HCT116 (cell line): ENCODE measurements at regions not wholly inside any gene's neighbourhood (a gene's known extent, or its start where the extent isn't known, plus 50 kb on each side); places are given as distances from the start of the nearest gene placed in this dataset.

Source experiments
- ATAC-seq: fragments of 200-7000 bp; cut with Tn5 transposase; 2 replicates; pipeline ENCODE4 v1.9.1; 2020; ENCODE audit warnings: mild to moderate bottlenecking, moderate library complexity
- BruUV-seq: library from RNA; stranded (reverse); fragments of 400-500 nt; replicated peaks from 2 replicates; lab custom pipeline; 2021; lab: Mats Ljungman, UMichigan
- CTCF ChIA-PET: fragments of 300-600 bp; sonication (Branson Sonifier 250); formaldehyde crosslinking; loops from one replicate; lab custom pipeline; 2021; ENCODE audit warnings: antibody characterized with exemption; lab: Charles Lee
- POLR2A ChIA-PET: fragments of 300-600, 350-600 bp; sonication (Branson Sonifier 250); formaldehyde crosslinking; loops from one replicate; lab custom pipeline; 2021; ENCODE audit warnings: antibody characterized with exemption; lab: Charles Lee
- RAD21 ChIA-PET, 2 experiments: fragments of 300-600 bp; sonication (Branson Sonifier 250); formaldehyde crosslinking; loops; one replicate each; lab custom pipeline; 2023; ENCODE audit warnings: low total read pairs in 2 of 2; ENCODE audit not compliant: uncharacterized antibody in 2 of 2, unreplicated experiment in 2 of 2, low non-redundant PET in 1 of 2; lab: Charles Lee
- DNase-seq: peaks from one replicate; pipeline ENCODE4 v3.0.0-alpha.2; 2010; ENCODE audit warnings: low read depth, low spot score
- H2AFZ ChIP-seq: fragments of 200-600 bp; shearing (Covaris generic), sonication (generic); 2 replicates; pipeline ENCODE4 v1.6.1; 2017; ENCODE audit warnings: low read depth, mixed run types, mixed read lengths, antibody characterized with exemption, low read length; ENCODE audit not compliant: poor library complexity, severe bottlenecking
- H3K27ac ChIP-seq: 2 replicates; pipeline ENCODE4 v1.5.1; 2012; ENCODE audit warnings: low read depth, low read length
- H3K27me3 ChIP-seq: fragments of 200-600 bp; sonication (generic); 2 replicates; pipeline ENCODE4 v1.6.1; 2016; ENCODE audit warnings: mixed run types, low read length, mixed read lengths; ENCODE audit not compliant: insufficient read depth
- H3K36me3 ChIP-seq, 2 experiments: fragments of 200-500 bp in 1 of 2; fragments of 200-600 bp in 1 of 2; sonication (Bioruptor generic) in 1 of 2; sonication (generic) in 1 of 2; 2 replicates each; pipeline versions ENCODE4 v1.5.1 to v1.6.1; 2014 to 2016; ENCODE audit warnings: low read length in 2 of 2, inconsistent platforms in 1 of 2, mixed read lengths in 1 of 2, mixed run types in 1 of 2; ENCODE audit not compliant: insufficient read depth in 2 of 2, control insufficient read depth in 1 of 2
- H3K4me1 ChIP-seq, 2 experiments: fragments of 200-600 bp in 1 of 2; sonication (generic) in 1 of 2; 2 replicates each; pipeline versions ENCODE4 v1.5.1 to v1.6.1; 2012 to 2017; ENCODE audit warnings: low read length in 2 of 2, inconsistent platforms in 1 of 2, mild to moderate bottlenecking in 1 of 2, mixed read lengths in 1 of 2, mixed run types in 1 of 2, moderate library complexity in 1 of 2; ENCODE audit not compliant: insufficient read depth in 2 of 2, control insufficient read depth in 1 of 2
- H3K4me2 ChIP-seq: fragments of 200-600 bp; sonication (generic); 2 replicates; pipeline ENCODE4 v1.6.1; 2017; ENCODE audit warnings: mixed run types, low read length, mixed read lengths
- H3K4me3 ChIP-seq, 2 experiments: fragments of 200-600 bp in 1 of 2; sonication (generic) in 1 of 2; replicated peaks in 1 of 2; 2 replicates each; pipeline ENCODE4 v1.5.1; 2011 to 2016; ENCODE audit warnings: low read length in 2 of 2, control low read depth in 1 of 2, low read depth in 1 of 2, mild to moderate bottlenecking in 1 of 2, mixed read lengths in 1 of 2, mixed run types in 1 of 2
- H3K79me2 ChIP-seq: fragments of 200-600 bp; sonication (generic); 2 replicates; pipeline ENCODE4 v1.6.1; 2017; ENCODE audit warnings: mild to moderate bottlenecking, mixed run types, low read length, moderate library complexity, mixed read lengths; ENCODE audit not compliant: insufficient read depth
- H3K9ac ChIP-seq: fragments of 200-600 bp; sonication (generic); 2 replicates; pipeline ENCODE4 v1.6.1; 2016; ENCODE audit warnings: low read length, mixed read lengths
- H3K9me2 ChIP-seq: fragments of 200-600 bp; sonication (generic), shearing (Covaris generic); 2 replicates; pipeline ENCODE4 v1.6.1; 2017; ENCODE audit warnings: mixed run types, mild to moderate bottlenecking, moderate library complexity; ENCODE audit not compliant: insufficient read depth
- H3K9me3 ChIP-seq, 2 experiments: fragments of 200-500 bp in 1 of 2; fragments of 200-600 bp in 1 of 2; sonication (Bioruptor generic) in 1 of 2; sonication (generic) in 1 of 2; 2 replicates each; pipeline ENCODE4 v1.6.1; 2014 to 2017; ENCODE audit warnings: low read length in 2 of 2, mixed read lengths in 2 of 2, inconsistent platforms in 1 of 2, low read depth in 1 of 2, mild to moderate bottlenecking in 1 of 2, mixed run types in 1 of 2, moderate library complexity in 1 of 2; ENCODE audit not compliant: control insufficient read depth in 1 of 2, insufficient read depth in 1 of 2
- H4K20me1 ChIP-seq: fragments of 200-600 bp; sonication (generic), shearing (Covaris generic); 2 replicates; pipeline ENCODE4 v1.6.1; 2017; ENCODE audit warnings: mixed run types, mild to moderate bottlenecking, moderate library complexity; ENCODE audit not compliant: insufficient read depth
- CBX3 ChIP-seq: IDR thresholded peaks from 2 replicates; pipeline ENCODE4 v1.6.1; 2012; ENCODE audit warnings: low read depth
- EGR1 ChIP-seq: IDR thresholded peaks from 2 replicates; pipeline ENCODE4 v1.6.1; 2012; ENCODE audit warnings: low read depth
- EZH2 ChIP-seq: fragments of 200-600 bp; sonication (generic); IDR thresholded peaks from 2 replicates; pipeline ENCODE4 v1.6.1; 2017; ENCODE audit warnings: antibody characterized with exemption, mixed run types
- EZH2phosphoT487 ChIP-seq: fragments of 200-600 bp; IDR thresholded peaks from 2 replicates; pipeline ENCODE4 v1.6.1; 2018; ENCODE audit warnings: antibody characterized with exemption, borderline replicate concordance
- FOSL1 ChIP-seq: IDR thresholded peaks from 2 replicates; pipeline ENCODE4 v1.6.1; 2012; ENCODE audit warnings: low read depth
- JUND ChIP-seq: IDR thresholded peaks from 2 replicates; pipeline ENCODE4 v1.6.1; 2012
- POLR2A ChIP-seq: IDR thresholded peaks from 2 replicates; pipeline ENCODE4 v1.7.0; 2011; ENCODE audit warnings: borderline replicate concordance; ENCODE audit not compliant: insufficient read depth, insufficient read length; ENCODE audit errors: extremely low read depth
- POLR2AphosphoS5 ChIP-seq: IDR thresholded peaks from 2 replicates; pipeline ENCODE4 v1.6.1; 2011; ENCODE audit warnings: mild to moderate bottlenecking, low read depth, low read length, moderate library complexity
- RAD21 ChIP-seq: IDR thresholded peaks from 2 replicates; pipeline ENCODE4 v1.6.1; 2012; ENCODE audit warnings: low read depth, mild to moderate bottlenecking
- SIN3A ChIP-seq: IDR thresholded peaks from 2 replicates; pipeline ENCODE4 v1.6.1; 2012; ENCODE audit warnings: low read depth
- SP1 ChIP-seq: IDR thresholded peaks from 2 replicates; pipeline ENCODE4 v1.6.1; 2012; ENCODE audit warnings: low read depth
- TCF7L2 ChIP-seq: IDR thresholded peaks from 2 replicates; pipeline ENCODE4 v1.7.0; 2011; ENCODE audit warnings: borderline replicate concordance, inconsistent platforms; ENCODE audit not compliant: insufficient read depth, insufficient read length; ENCODE audit errors: extremely low read depth
- YY1 ChIP-seq: IDR thresholded peaks from 2 replicates; pipeline ENCODE4 v1.6.1; 2011; ENCODE audit warnings: low read length, low read depth, moderate library complexity, mild to moderate bottlenecking; ENCODE audit not compliant: insufficient replicate concordance; ENCODE audit errors: extremely low read depth
- ZFX ChIP-seq: fragments of 450-650 bp; IDR thresholded peaks from 2 replicates; pipeline ENCODE4 v1.6.1; 2017
- ZNF274 ChIP-seq: fragments of 200-500 bp; sonication (Bioruptor generic); IDR thresholded peaks from 2 replicates; pipeline ENCODE4 v1.6.1; 2014; ENCODE audit warnings: mild to moderate bottlenecking, low read depth, low read length, inconsistent platforms
- intact Hi-C: fragments of 100-400 bp; cut with micrococcal nuclease; formaldehyde crosslinking; loops from 2 replicates; pipeline ENCODE4 v1.10.0; 2022
- TF ChIP-seq, protein P1 (sequence below): IDR thresholded peaks from 2 replicates; pipeline ENCODE4 v1.6.1; 2011; ENCODE audit warnings: mild to moderate bottlenecking, low read length, moderate library complexity; ENCODE audit not compliant: insufficient replicate concordance; ENCODE audit errors: extremely low read depth
- TF ChIP-seq, protein P2 (sequence below): IDR thresholded peaks from 2 replicates; pipeline ENCODE4 v1.6.1; 2012
- TF ChIP-seq, protein P3 (sequence below): IDR thresholded peaks from 2 replicates; pipeline ENCODE4 v1.6.1; 2012; ENCODE audit warnings: low read depth
- TF ChIP-seq, protein P4 (sequence below), 3 experiments: fragments of 200-600 bp in 1 of 3; sonication (generic) in 1 of 3; IDR thresholded peaks in 2 of 3; conservative IDR thresholded peaks in 1 of 3; 2 replicates each; pipeline ENCODE4 v1.5.1; 2012 to 2017; ENCODE audit warnings: low read depth in 2 of 3, low read length in 2 of 3, antibody characterized with exemption in 1 of 3, borderline replicate concordance in 1 of 3, control low read depth in 1 of 3, mild to moderate bottlenecking in 1 of 3, mixed read lengths in 1 of 3, mixed run types in 1 of 3, moderate library complexity in 1 of 3; ENCODE audit not compliant: insufficient read depth in 1 of 3

DNA sequence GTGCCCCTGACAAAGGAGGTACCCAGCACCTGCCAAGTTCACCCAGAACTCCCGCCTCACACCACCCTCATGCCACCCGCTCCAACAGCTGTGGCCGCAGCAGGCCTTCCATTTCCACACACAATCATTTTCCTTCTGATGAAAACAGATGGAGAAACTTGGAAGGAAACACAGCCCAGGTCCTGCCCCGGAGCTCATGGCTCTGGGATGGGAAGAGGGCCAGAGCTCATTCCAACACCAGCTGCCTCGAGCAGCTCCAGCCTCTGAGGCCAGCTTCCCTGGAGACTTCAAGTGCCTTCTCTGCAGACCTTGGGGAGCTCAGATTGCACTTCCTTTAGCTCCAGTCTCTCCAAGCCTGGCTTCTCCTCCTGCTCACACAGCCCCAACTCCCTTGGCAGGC, 55.1 kb upstream of the CMKLR1 start:
- POLR2A ChIA-PET, result no interaction called here
- ATAC-seq (no peak), DNase-seq (no peak)
- RAD21 ChIA-PET, result no interaction called here
- TF ChIP-seq, protein P1, sequence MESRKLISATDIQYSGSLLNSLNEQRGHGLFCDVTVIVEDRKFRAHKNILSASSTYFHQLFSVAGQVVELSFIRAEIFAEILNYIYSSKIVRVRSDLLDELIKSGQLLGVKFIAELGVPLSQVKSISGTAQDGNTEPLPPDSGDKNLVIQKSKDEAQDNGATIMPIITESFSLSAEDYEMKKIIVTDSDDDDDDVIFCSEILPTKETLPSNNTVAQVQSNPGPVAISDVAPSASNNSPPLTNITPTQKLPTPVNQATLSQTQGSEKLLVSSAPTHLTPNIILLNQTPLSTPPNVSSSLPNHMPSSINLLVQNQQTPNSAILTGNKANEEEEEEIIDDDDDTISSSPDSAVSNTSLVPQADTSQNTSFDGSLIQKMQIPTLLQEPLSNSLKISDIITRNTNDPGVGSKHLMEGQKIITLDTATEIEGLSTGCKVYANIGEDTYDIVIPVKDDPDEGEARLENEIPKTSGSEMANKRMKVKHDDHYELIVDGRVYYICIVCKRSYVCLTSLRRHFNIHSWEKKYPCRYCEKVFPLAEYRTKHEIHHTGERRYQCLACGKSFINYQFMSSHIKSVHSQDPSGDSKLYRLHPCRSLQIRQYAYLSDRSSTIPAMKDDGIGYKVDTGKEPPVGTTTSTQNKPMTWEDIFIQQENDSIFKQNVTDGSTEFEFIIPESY, result no peak
- TF ChIP-seq SIN3A, result no peak
- no peak for TF ChIP-seq TCF7L2
- no peak for TF ChIP-seq RAD21
- no peak for TF ChIP-seq EZH2
- TF ChIP-seq EZH2phosphoT487, result no peak
- no peak for TF ChIP-seq POLR2A
- no peak for TF ChIP-seq SP1
- TF ChIP-seq CBX3, result no peak
- TF ChIP-seq EGR1, result no peak
- no peak for TF ChIP-seq FOSL1
- TF ChIP-seq YY1, result no peak
- TF ChIP-seq, protein P2, sequence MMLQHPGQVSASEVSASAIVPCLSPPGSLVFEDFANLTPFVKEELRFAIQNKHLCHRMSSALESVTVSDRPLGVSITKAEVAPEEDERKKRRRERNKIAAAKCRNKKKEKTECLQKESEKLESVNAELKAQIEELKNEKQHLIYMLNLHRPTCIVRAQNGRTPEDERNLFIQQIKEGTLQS, result no peak
- no peak for TF ChIP-seq ZFX
- no peak for TF ChIP-seq JUND
- TF ChIP-seq, protein P3, sequence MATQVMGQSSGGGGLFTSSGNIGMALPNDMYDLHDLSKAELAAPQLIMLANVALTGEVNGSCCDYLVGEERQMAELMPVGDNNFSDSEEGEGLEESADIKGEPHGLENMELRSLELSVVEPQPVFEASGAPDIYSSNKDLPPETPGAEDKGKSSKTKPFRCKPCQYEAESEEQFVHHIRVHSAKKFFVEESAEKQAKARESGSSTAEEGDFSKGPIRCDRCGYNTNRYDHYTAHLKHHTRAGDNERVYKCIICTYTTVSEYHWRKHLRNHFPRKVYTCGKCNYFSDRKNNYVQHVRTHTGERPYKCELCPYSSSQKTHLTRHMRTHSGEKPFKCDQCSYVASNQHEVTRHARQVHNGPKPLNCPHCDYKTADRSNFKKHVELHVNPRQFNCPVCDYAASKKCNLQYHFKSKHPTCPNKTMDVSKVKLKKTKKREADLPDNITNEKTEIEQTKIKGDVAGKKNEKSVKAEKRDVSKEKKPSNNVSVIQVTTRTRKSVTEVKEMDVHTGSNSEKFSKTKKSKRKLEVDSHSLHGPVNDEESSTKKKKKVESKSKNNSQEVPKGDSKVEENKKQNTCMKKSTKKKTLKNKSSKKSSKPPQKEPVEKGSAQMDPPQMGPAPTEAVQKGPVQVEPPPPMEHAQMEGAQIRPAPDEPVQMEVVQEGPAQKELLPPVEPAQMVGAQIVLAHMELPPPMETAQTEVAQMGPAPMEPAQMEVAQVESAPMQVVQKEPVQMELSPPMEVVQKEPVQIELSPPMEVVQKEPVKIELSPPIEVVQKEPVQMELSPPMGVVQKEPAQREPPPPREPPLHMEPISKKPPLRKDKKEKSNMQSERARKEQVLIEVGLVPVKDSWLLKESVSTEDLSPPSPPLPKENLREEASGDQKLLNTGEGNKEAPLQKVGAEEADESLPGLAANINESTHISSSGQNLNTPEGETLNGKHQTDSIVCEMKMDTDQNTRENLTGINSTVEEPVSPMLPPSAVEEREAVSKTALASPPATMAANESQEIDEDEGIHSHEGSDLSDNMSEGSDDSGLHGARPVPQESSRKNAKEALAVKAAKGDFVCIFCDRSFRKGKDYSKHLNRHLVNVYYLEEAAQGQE, result no peak
- no peak for TF ChIP-seq ZNF274
- no peak for TF ChIP-seq POLR2AphosphoS5
- TF ChIP-seq, protein P4, sequence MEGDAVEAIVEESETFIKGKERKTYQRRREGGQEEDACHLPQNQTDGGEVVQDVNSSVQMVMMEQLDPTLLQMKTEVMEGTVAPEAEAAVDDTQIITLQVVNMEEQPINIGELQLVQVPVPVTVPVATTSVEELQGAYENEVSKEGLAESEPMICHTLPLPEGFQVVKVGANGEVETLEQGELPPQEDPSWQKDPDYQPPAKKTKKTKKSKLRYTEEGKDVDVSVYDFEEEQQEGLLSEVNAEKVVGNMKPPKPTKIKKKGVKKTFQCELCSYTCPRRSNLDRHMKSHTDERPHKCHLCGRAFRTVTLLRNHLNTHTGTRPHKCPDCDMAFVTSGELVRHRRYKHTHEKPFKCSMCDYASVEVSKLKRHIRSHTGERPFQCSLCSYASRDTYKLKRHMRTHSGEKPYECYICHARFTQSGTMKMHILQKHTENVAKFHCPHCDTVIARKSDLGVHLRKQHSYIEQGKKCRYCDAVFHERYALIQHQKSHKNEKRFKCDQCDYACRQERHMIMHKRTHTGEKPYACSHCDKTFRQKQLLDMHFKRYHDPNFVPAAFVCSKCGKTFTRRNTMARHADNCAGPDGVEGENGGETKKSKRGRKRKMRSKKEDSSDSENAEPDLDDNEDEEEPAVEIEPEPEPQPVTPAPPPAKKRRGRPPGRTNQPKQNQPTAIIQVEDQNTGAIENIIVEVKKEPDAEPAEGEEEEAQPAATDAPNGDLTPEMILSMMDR (IDR thresholded peaks at IDR 0.05 in 2 of 3, conservative IDR thresholded peaks at IDR 0.05 in 1 of 3; ENCODE audit: borderline replicate concordance in 1 of 3, insufficient read depth in 1 of 3, low read depth in 2 of 3, low read length in 2 of 3), result no peak
- intact Hi-C loops, result no loop called here
- Histone ChIP-seq H3K27ac (no peak overlapping the region), H3K79me2 (no peaks in the 10 kb centered on the region), H3K9ac (no peak overlapping the region), H2AFZ (no peak overlapping the region), H3K27me3 (peaks cover 45% of the 10 kb centered on the region), H3K4me3 (no peak overlapping the region), H3K9me3 (no peaks in the 10 kb centered on the region), H4K20me1 (no peaks in the 10 kb centered on the region), H3K9me2 (no peaks in the 10 kb centered on the region), H3K36me3 (no peaks in the 10 kb centered on the region), H3K4me1 (no peaks in the 10 kb centered on the region), H3K4me2 (no peak overlapping the region)
- BruUV-seq, result no TSS peak
- CTCF ChIA-PET, result no interaction called here
